ENCODE measurements at regions not wholly inside any gene's neighbourhood (a gene's known extent, or its start where the extent isn't known, plus 50 kb on each side); places are given as distances from the start of the nearest gene placed in this dataset.

DNA sequence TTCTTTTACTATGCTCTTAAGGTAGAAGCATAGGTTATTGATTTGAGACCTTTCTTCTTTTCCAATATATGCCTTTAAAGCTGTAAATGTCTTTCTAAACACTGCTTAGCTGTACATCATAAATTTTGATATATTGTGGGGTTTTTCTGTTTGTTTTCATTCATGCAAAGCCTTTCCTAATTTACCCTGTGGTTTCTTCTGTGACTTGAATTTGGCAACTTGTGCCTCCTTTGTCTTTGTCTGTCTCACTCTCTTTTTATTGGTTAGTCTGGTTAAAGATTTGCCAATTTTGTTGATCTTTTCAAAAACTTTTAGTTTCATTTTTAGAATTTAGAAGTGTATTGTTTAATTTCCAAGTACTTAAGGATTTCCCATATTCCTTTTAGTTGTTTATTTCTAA lies 343.1 kb downstream of the OXSM start:
- CTCF ChIA-PET = no interaction called here

More for the DNA sequence above, 343.1 kb downstream of the OXSM start:
- no peaks in the 10 kb centered on the region for H4K20me1 ChIP-seq (ENCODE audit: insufficient read depth)
- POLR2A ChIA-PET = no interaction called here
- TF ChIP-seq RXRA (IDR thresholded peaks at IDR 0.05; ENCODE audit: borderline replicate concordance, low read depth) (no peak), EP300 (IDR thresholded peaks at IDR 0.05; ENCODE audit: borderline replicate concordance in 1 of 2, low read depth in 1 of 2, low read length in 1 of 2) (no peak), FOSL2 (IDR thresholded peaks at IDR 0.05; ENCODE audit: borderline replicate concordance, low read depth) (no peak), GABPA (IDR thresholded peaks at IDR 0.05; ENCODE audit: low read depth) (no peak), RAD21 (IDR thresholded peaks at IDR 0.05; ENCODE audit: low read length) (no peak), MXI1 (IDR thresholded peaks at IDR 0.05; ENCODE audit: low read depth, low read length) (no peak), FOXM1 (IDR thresholded peaks at IDR 0.05; ENCODE audit: low read depth) (no peak), RFX5 (IDR thresholded peaks at IDR 0.05; ENCODE audit: low read length) (no peak), TCF12 (IDR thresholded peaks at IDR 0.05) (no peak), ELF1 (IDR thresholded peaks at IDR 0.05) (no peak)
- TF ChIP-seq, protein P1, sequence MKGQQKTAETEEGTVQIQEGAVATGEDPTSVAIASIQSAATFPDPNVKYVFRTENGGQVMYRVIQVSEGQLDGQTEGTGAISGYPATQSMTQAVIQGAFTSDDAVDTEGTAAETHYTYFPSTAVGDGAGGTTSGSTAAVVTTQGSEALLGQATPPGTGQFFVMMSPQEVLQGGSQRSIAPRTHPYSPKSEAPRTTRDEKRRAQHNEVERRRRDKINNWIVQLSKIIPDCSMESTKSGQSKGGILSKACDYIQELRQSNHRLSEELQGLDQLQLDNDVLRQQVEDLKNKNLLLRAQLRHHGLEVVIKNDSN (IDR thresholded peaks at IDR 0.05; ENCODE audit: borderline replicate concordance, low read depth) = no peak
- TF ChIP-seq, protein P2, sequence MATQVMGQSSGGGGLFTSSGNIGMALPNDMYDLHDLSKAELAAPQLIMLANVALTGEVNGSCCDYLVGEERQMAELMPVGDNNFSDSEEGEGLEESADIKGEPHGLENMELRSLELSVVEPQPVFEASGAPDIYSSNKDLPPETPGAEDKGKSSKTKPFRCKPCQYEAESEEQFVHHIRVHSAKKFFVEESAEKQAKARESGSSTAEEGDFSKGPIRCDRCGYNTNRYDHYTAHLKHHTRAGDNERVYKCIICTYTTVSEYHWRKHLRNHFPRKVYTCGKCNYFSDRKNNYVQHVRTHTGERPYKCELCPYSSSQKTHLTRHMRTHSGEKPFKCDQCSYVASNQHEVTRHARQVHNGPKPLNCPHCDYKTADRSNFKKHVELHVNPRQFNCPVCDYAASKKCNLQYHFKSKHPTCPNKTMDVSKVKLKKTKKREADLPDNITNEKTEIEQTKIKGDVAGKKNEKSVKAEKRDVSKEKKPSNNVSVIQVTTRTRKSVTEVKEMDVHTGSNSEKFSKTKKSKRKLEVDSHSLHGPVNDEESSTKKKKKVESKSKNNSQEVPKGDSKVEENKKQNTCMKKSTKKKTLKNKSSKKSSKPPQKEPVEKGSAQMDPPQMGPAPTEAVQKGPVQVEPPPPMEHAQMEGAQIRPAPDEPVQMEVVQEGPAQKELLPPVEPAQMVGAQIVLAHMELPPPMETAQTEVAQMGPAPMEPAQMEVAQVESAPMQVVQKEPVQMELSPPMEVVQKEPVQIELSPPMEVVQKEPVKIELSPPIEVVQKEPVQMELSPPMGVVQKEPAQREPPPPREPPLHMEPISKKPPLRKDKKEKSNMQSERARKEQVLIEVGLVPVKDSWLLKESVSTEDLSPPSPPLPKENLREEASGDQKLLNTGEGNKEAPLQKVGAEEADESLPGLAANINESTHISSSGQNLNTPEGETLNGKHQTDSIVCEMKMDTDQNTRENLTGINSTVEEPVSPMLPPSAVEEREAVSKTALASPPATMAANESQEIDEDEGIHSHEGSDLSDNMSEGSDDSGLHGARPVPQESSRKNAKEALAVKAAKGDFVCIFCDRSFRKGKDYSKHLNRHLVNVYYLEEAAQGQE (IDR thresholded peaks at IDR 0.05; ENCODE audit: low read depth, low read length) = no peak
- TF ChIP-seq, protein P3, sequence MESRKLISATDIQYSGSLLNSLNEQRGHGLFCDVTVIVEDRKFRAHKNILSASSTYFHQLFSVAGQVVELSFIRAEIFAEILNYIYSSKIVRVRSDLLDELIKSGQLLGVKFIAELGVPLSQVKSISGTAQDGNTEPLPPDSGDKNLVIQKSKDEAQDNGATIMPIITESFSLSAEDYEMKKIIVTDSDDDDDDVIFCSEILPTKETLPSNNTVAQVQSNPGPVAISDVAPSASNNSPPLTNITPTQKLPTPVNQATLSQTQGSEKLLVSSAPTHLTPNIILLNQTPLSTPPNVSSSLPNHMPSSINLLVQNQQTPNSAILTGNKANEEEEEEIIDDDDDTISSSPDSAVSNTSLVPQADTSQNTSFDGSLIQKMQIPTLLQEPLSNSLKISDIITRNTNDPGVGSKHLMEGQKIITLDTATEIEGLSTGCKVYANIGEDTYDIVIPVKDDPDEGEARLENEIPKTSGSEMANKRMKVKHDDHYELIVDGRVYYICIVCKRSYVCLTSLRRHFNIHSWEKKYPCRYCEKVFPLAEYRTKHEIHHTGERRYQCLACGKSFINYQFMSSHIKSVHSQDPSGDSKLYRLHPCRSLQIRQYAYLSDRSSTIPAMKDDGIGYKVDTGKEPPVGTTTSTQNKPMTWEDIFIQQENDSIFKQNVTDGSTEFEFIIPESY (IDR thresholded peaks at IDR 0.05; ENCODE audit: borderline replicate concordance, low read depth) = no peak
- TF ChIP-seq, protein P4, sequence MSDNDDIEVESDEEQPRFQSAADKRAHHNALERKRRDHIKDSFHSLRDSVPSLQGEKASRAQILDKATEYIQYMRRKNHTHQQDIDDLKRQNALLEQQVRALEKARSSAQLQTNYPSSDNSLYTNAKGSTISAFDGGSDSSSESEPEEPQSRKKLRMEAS (IDR thresholded peaks at IDR 0.05; ENCODE audit: low read depth) = no peak
- TF ChIP-seq, protein P5, sequence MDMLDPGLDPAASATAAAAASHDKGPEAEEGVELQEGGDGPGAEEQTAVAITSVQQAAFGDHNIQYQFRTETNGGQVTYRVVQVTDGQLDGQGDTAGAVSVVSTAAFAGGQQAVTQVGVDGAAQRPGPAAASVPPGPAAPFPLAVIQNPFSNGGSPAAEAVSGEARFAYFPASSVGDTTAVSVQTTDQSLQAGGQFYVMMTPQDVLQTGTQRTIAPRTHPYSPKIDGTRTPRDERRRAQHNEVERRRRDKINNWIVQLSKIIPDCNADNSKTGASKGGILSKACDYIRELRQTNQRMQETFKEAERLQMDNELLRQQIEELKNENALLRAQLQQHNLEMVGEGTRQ (IDR thresholded peaks at IDR 0.05; ENCODE audit: borderline replicate concordance, low read depth, low read length) = no peak
- TF ChIP-seq, protein P6, sequence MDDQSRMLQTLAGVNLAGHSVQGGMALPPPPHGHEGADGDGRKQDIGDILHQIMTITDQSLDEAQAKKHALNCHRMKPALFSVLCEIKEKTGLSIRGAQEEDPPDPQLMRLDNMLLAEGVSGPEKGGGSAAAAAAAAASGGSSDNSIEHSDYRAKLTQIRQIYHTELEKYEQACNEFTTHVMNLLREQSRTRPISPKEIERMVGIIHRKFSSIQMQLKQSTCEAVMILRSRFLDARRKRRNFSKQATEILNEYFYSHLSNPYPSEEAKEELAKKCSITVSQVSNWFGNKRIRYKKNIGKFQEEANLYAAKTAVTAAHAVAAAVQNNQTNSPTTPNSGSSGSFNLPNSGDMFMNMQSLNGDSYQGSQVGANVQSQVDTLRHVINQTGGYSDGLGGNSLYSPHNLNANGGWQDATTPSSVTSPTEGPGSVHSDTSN (IDR thresholded peaks at IDR 0.05) = no peak
- no peaks in the 10 kb centered on the region for H3K36me3 ChIP-seq (replicated peaks in 1 of 2; ENCODE audit: control insufficient read depth in 1 of 2, insufficient read depth in 2 of 2, low read length in 1 of 2)
- no peaks in the 10 kb centered on the region for H3K4me1 ChIP-seq (ENCODE audit: control insufficient read depth in 1 of 2, insufficient read depth in 2 of 2, low read depth in 1 of 2, low read length in 1 of 2)
- no peak overlapping the region for H3K4me2 ChIP-seq
- H3K27ac ChIP-seq (ENCODE audit: low read depth in 2 of 2, low read length in 1 of 2) = no peak overlapping the region
- H2AFZ ChIP-seq (ENCODE audit: low read depth) = no peak overlapping the region
- no peaks in the 10 kb centered on the region; the same call in 1 of the 2 replicates for H3K9me2 ChIP-seq
- DNase-seq = no peak
- H3F3A ChIP-seq (replicated peaks; ENCODE audit: insufficient read depth) = no peaks in the 10 kb centered on the region
- no peaks in the 10 kb centered on the region for H3K27me3 ChIP-seq (ENCODE audit: insufficient read depth)
- no peaks in the 10 kb centered on the region; the same call in 1 of the 2 replicates for H3K9me3 ChIP-seq
- no peak overlapping the region for H3K4me3 ChIP-seq (ENCODE audit: low read depth in 2 of 2, low read length in 1 of 2)
- H3K79me2 ChIP-seq (ENCODE audit: insufficient read depth) = no peaks in the 10 kb centered on the region
- H3K9ac ChIP-seq = no peak overlapping the region

Measured in SK-N-SH (cell line).